GM10847 (cell line): ENCODE measurements at regions not wholly inside any gene's neighbourhood (a gene's known extent, or its start where the extent isn't known, plus 50 kb on each side); places are given as distances from the start of the nearest gene placed in this dataset.

Source experiments
- POLR2A ChIP-seq: IDR thresholded peaks from 2 replicates; pipeline ENCODE4 v1.6.1; 2011; ENCODE audit not compliant: insufficient read length; ENCODE audit errors: extremely low read depth

DNA sequence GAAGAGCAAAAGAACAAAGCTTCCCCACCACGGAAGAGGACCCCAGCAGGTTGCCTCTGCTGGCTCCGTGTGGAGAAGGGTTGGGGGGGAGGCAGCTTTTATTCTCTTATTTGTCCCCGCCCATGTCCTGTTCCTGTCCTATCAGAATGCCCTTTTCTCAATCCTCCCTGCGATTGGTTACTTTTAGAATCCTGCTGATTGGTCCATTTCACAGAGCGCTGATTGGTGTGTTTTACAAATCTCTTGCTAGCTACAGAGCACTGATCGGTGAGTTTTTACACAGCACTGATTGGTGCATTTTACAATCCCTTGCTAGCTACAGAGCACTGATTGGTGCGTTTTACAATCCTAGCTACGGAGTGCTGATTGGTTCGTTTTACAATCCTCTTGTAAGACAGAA, 100.6 kb upstream of the KLF13 start:
- no peak for TF ChIP-seq POLR2A

- TF ChIP-seq POLR2A, result no peak
Measured at GRCh38 chr15:31227235-31227634, 99.4 kb upstream of the KLF13 start.

DNA sequence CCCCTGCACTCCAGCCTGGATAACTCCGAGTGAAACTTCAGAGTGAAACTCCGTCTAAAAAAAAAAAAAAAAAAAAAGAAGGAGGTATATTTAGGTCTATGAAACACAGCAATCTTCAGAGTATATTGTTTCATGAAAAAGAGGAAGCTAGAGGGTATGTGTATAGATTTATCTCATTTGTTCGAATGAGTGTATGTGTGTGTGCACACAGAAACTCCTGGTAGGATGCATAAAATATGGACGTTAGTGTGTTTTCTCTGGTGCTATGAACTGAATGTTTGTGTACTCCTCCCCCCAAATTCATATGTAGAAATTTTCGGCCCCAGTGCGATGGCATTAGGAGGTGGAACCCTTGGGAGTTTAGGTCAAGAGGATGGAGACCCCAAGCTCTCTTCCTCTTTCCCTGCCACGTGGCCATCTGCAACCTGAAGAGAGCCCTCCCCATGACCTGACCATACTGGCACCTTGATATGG, 98.6 kb upstream of the KLF13 start:
- TF ChIP-seq POLR2A, result no peak

- TF ChIP-seq POLR2A, result peak; percentile 78
Measured at GRCh38 chr15:31228980-31229826, 97.4 kb upstream of the KLF13 start.

- TF ChIP-seq POLR2A, result peak; percentile 16
Measured at GRCh38 chr15:31230630-31231485, 95.8 kb upstream of the KLF13 start.

DNA sequence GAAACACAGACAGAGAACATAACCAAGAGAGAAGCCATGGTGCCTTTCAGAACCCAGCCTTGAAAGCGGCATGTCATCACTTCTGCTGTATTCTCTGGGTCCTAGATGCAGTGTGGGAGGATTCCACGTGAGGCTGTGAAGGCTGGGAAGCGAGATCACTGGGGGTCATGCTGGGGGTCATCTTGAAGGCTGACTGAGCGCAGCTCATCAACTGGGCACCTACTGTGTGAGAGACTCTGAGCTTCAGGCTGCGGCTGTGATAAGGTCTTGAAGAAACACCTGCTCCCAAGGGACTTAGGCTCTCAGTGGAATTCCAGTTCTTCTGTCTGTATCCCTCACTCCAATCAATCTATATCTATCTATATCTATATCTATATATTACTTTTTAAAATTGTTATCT, 91.8 kb upstream of the KLF13 start:
- TF ChIP-seq POLR2A, result no peak

DNA sequence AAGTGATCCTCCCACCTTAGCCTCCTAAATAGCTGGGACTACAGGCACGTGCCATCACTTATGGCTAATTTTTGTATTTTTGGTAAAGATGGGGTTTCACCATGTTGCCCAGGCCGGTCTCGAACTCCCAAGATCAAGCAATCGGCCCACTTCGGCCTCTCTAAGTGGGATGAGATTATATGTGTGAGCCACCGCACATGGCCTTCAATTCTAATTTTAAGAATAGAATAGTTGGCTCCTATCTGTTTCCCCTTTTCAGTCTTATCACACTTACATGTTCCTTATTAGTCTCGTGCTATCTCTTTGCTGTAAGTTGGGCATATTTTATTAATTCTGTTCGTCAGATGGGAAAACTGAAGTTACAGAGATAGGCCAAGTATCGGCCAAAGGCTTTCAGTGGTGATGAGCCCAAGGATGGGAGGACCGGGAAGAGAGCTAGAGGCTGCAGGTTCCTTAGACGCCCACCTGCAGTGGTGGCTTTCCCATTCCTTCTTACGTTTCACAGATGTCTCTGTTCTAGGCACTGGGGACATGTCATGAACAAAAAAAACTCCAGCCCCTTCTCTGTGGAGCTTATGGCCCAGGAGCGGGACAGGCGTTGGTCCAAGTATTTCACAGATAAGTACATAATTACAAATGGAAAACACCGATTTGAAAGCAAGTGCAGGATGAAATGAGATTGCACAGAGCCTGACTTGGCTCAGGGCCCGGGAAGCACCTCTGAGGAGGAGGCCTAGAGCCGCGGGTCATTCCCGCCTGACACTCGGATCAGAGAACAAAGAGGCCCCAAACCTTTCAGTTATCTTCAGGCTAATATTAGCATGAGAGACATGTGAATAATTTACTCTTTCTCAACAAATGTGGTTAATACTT, 91.1 kb upstream of the KLF13 start:
- no peak for TF ChIP-seq POLR2A

GRCh38 chr15:31236184-31237042, 90.2 kb upstream of the KLF13 start:
- no peak for TF ChIP-seq POLR2A

- TF ChIP-seq POLR2A, result no peak
Measured at GRCh38 chr15:31237043-31237324, 89.7 kb upstream of the KLF13 start.

- TF ChIP-seq POLR2A, result no peak
Measured at GRCh38 chr15:31238906-31239305, 87.7 kb upstream of the KLF13 start.

DNA sequence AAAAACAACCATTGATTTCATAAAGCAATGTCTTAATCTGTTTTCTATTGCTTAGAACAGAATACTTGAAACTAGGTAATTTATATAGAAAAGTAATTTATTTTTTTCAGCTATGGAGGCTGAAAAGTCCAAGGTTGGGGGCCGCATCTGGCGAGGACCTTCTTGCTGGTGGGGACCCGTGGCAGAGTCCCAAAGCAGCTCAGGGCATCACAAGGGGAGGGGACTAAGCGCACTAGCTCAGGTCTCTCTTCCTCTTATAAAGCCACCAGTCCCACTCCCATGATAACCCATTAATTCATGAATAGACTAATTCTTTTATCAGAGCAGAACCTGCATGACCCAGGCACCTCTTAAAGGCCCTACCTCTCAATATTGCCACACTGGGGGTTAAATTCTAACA, 87.2 kb upstream of the KLF13 start:
- no peak for TF ChIP-seq POLR2A

DNA sequence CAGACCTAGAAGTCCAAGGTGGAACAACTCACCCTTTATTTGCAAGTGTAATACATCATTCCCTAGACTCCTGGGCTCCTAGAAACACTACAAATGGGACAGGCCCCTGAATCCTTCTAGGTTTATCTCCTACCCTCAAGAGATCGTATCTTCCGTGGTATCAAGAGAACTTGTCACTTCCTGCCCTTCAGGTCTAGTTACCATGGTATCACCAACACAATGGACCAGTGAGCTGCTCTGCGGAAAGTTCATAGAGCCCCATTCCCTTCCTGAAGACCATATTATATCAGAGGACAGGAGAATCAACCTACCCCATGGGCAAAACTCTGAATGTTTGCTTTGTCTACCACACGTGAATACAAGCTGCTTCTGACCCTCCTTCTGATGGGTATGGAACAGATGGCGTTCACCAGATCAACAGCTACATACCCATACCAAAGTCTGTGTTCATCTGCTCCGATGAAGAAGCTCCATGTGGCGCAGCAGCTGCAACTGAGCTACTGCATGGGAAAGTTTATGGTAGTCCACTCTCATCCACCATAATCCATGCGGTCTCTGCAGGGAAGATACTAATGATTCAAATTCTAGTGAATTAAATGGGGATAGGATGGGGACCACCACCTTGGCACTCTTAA, 84.6 kb upstream of the KLF13 start:
- TF ChIP-seq POLR2A, result no peak

GRCh38 chr15:31243895-31244294, 82.7 kb upstream of the KLF13 start:
- TF ChIP-seq POLR2A, result no peak

- TF ChIP-seq POLR2A, result no peak
Measured at GRCh38 chr15:31245135-31245689, 81.4 kb upstream of the KLF13 start.

GRCh38 chr15:31245756-31246155, 80.9 kb upstream of the KLF13 start:
- TF ChIP-seq POLR2A, result no peak
